Activated CD4-positive, alpha-beta T cell treated with anti-CD3 and anti-CD28 coated beads, Interleukin-2, amount 50 U/mL, for 16 hours (primary cell): ENCODE measurements at regions not wholly inside any gene's neighbourhood (a gene's known extent, or its start where the extent isn't known, plus 50 kb on each side); places are given as distances from the start of the nearest gene placed in this dataset.

Experiments used
- DNase-seq: peaks from one replicate; pipeline ENCODE4 v3.0.0-alpha.2; 2020

DNA sequence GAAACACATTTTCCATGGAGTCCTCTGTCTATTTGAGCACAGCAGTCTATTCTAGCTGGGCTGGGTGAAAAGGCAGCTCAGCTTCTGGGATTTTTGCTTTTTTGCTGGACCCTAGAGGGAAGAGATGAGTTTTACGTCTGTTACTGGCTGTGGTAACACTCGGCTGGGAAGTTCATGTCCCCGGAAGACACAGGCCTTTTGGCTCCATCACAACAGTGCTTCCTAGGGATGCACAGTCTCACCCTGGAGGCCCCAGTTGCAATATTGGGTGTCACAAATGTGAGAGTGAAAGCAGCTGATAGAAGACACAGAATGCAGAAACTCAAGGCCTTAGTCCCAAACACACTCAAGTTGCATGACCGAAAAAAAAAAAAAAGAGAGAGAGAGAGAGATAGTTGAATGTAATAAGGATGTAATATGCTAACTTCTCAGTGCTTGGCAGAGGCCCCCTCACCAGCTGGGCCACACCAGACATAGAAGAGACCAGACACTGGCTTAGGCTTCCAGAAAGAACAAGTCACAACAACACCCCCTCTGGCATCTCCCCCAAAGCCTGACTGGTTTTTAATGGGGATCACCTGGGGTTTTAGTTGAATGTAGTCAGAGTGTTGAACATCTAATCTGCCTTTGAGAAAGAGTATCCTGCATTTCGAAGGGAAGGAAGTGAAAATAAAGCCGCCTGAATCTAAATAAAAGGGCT lies 545.4 kb upstream of the FZD8 start:
- DNase-seq = no peak

DNA sequence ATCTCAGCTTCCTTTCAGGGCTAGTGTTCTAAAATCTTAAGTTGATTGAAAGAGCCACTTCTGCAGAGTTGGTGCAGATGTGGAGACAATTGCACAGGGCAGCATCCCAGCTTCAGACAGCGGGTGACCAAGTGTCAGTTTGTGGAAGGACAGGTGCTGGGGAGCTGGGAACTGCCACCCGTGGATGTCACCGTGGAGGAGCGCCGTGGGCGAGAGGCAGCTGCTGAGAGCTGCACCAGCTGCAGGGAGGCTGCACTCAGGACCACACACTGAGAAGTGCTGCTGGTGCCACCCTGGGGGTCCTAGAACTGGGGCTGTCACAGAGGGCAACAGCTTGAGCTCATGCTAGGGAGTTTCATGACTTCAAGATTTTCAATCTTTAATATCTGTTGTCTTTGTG lies 543.0 kb upstream of the FZD8 start:
- no peak for DNase-seq

GRCh38 chr10:36183726-36184125 lies 541.6 kb upstream of the FZD8 start:
- DNase-seq = no peak

GRCh38 chr10:36183056-36183455 lies 541.0 kb upstream of the FZD8 start:
- no peak for DNase-seq

- DNase-seq = no peak
These were observed 540.5 kb upstream of the FZD8 start for GRCh38 chr10:36182606-36183005.

GRCh38 chr10:36182179-36182566 lies 540.1 kb upstream of the FZD8 start:
- DNase-seq = no peak

DNA sequence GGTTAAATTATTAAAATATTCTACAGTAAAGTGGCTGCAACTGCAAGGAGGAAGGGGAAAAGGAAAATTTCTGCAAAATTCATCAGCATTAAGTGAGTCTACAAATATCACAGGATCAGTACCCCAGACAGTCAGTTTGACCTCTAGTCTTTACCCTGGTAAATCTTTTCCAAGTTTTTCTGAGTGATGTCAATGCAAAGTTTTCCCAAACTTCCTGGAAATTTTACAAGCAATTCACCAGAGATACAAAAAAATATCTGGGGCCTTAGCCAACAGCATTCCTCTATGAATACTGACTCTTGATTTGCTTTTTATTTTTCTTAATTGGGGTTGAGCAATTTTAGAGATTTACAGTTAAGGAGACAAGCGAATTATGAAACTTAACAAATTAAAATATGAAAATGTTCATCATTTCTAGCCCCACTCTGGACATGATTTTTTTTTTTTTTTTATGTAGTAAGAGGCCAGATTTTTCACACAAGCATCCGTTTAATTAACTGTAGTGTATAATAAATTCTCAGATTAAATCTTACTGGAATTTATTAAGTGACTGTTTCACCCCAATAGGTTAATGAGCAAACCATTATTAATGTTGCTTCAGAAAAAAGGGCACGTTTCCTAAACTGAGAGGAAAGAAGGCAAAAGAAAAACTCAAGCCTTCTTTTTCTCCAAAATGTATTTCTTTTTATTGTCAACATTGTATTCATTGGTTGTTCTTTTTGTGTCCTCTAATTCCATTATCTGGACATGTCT lies 539.5 kb upstream of the FZD8 start:
- DNase-seq = no peak

DNA sequence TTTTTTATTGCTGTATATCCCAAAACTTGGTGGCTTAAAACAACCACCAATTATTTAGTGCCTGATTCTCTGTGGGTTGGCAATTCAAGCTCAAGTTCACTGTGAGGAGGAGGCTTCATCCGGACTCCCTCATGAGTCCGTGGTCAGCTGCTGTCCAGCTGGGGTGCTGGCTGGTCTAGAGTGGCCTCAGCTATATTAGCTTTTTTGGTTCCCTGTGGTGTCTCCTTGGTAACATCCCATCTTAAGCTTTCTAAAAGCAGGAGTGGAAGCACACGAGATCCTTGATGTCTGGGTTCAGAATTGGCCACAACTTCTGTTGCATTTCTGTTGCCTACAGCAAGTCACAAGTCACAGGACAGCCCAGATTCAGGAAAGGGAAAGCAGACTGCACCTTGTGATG lies 536.5 kb upstream of the FZD8 start:
- DNase-seq = no peak

- no peak for DNase-seq
These were observed 535.0 kb upstream of the FZD8 start for GRCh38 chr10:36177071-36177470.

DNA sequence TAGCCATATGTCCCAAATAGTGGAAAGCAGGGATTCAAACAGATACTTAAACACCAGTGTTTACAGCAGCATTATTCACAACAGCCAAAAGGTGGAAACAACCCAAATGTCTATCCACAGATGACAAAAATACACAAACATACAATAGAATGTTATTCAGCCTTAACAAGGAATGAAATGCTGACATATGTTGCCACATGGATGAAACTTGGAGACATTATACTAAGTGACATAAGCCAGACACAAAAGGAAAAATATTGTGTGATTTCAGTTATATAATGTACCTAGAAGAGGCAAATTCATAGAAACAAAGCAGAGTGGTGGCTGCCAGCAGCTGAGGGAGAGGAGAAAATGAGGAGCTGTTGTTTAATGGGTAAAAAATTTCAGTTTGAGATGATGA lies 533.9 kb upstream of the FZD8 start:
- DNase-seq = no peak

- DNase-seq = no peak
These were observed 531.3 kb upstream of the FZD8 start for GRCh38 chr10:36173364-36173763.

GRCh38 chr10:36171953-36172940 lies 530.2 kb upstream of the FZD8 start:
- no peak for DNase-seq

DNA sequence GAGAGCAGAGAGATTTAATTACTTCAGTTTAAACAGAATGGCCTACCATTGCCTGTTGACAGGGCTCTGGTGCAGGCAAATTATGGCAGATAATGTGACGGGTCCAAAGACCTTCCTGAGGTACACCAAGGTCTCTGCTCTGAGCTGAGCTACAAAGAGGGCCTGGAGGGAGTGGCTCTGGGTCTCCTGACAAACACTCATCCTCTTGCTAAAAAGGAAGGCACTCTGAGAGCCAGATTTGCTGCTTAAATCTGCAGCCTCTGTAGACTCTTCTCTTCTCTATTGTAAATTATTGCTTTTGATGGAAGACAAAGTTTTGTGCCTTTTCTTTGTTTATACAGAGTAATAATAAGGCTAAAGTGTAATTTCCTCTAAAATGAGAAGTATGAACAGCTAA lies 529.5 kb upstream of the FZD8 start:
- no peak for DNase-seq

GRCh38 chr10:36170943-36171501 lies 528.9 kb upstream of the FZD8 start:
- no peak for DNase-seq

GRCh38 chr10:36170142-36170719 lies 528.1 kb upstream of the FZD8 start:
- DNase-seq = no peak

DNA sequence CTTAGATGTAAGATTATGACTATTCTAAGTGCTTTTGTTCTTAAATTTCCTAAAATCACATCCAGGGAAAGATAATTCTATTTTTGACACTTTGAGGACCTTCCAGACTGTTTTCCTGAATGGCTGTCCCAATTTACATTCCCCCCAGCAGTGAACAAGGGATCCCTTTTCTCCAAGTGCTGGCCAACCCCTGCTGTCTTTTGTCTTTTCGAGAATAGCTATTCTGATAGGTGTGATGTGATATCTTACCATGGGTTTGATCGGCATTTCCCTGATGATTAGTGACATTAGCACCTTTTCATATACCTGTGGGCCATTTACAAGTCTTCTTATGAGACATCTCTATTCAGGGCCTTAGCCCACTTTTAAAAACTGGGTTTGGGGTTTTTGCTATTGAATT lies 526.7 kb upstream of the FZD8 start:
- no peak for DNase-seq

DNA sequence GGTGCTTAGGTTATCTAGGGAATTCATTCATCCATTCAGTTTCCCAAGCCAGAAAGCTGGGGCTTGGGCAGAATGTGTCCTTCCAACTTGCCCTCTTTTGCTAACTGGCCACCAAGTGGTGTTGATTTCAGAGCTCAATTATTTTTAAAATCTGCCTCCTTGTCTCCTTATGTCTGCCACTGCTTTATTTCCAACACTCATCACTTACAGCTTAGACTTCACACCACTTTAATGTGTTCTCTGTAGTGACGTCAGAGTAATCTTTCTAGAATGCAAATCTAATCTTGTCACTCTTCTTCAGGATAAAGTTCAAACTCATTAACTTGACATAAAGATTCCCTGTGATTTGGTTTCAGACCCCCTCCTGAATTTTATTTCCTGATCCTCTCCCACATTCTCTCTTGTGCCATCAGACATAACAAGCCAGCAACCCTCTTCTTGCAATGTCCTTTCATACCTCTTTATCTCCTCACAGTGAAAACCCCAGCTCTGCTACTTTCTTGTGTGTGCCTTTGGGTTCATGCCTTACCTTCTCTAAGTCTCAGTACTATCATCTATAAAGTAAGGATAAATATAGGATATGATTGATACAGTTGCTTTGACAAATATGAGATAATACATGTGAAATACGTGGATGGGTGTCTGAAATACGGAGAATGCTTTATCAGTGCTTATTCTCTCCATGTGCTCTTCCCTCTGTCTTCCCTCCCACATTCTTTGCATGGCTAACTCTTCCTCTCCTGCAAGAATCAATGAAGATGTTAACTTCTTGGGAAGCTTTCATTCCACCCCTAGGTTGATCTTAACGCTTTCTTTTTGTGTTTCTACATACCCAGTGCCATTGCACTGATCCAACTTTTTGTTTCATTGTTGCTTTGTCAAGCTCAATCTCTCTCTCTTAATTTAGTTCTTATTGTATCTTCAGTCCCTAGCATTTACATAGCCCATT lies 522.7 kb upstream of the FZD8 start:
- no peak for DNase-seq

DNA sequence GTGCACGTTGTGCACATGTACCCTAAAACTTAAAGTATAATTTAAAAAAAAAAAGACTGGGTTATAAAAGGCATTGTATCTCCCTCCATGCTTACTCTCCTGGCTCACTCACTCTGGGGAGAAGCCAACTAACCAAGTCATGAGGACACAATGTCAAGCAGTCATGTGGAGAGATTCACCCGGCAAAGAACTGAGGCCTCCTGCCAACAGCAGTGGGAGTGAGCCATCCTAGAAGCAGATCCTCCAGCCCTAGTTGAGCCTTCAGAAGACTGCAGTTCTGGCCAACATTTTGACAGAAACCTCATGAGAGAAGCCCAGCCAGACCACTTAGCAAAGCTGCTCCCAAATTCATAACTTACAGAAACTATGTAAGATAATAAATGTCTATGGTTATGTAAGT lies 521.7 kb upstream of the FZD8 start:
- no peak for DNase-seq

DNA sequence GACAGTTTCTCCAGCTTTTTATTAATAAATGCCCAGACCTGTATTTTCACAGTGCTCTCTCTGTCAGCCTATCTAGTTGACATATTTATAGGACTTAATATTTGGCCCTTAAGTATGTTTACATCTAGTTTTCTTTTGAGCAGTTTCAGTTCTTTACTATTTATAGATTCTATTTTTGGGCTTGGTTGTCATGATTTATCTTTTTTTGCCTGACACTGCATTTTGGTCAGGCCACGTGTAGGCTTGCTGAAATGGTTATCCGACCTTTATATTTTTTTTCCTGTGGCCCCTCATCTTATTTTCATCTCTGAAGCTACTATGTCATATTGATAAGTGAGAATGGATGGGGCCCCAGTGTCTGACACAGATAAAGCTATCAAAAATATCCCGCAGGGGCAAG lies 515.4 kb upstream of the FZD8 start:
- DNase-seq = no peak

DNA sequence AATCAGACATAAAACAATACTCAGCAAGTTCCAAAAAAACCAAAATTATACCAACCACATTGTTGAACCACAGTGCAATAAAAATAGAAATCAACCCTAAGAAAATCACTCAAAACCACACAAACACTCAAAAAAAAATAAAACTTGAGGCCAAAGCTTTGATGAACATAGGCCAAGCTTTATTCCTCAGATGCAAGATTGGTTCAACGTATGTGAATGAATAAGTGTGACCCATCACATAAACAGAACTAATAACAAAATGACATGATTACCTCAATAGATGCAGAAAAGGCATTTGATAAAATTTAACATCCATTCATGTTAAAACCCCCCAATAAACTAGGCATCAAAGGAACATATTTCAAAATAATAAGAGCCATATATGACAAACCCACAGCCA lies 506.1 kb upstream of the FZD8 start:
- DNase-seq = no peak

DNA sequence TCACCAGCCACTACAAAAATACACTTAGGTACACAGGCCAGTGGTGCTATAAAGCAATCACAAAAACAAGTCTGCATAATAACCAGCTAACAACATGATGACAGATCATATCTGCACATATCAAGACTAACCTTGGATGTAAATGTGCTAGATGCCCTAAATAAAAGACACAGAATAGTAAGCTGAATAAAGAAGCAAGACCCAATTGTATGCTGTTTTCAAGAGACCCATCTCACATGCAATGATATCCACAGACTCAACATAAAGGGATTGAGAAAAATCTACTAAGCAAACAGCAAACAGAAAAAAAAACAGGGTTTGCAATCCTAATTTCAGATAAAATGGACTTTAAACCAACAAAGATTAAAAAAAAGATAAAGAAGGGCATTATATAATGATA lies 505.4 kb upstream of the FZD8 start:
- DNase-seq = no peak
